ENCODE measurements at regions not wholly inside any gene's neighbourhood (a gene's known extent, or its start where the extent isn't known, plus 50 kb on each side); places are given as distances from the start of the nearest gene placed in this dataset.
"Not testable (repeated sequence)": the region's sequence is repeated elsewhere in the genome, so short reads cannot be mapped to it uniquely, and the experiment has no call there.

- Histone ChIP-seq H4K8ac (ENCODE audit: low read length) (no peak overlapping the region), H3K23ac (ENCODE audit: low read length in 2 of 2) (no peak overlapping the region), H2BK5ac (ENCODE audit: low read depth, low read length, poor library complexity, severe bottlenecking) (no peak overlapping the region), H3K79me1 (replicated peaks; ENCODE audit: low read length, poor library complexity, severe bottlenecking) (peaks cover 3% of the 10 kb centered on the region), H3K9ac (ENCODE audit: low read length) (no peak overlapping the region), H2AFZ (ENCODE audit: low read depth, low read length) (no peak overlapping the region), H3K4me2 (ENCODE audit: low read length, poor library complexity, severe bottlenecking) (no peak overlapping the region), H3K27me3 (ENCODE audit: control insufficient read depth in 1 of 2, insufficient read depth in 1 of 2, low read length in 2 of 2) (no peaks in the 10 kb centered on the region), H2BK15ac (ENCODE audit: low read depth, poor library complexity, severe bottlenecking) (no peak overlapping the region), H3K14ac (ENCODE audit: low read length in 2 of 2) (no peak overlapping the region), H3K4me1 (ENCODE audit: control insufficient read depth, insufficient read depth, low read depth, low read length) (peaks cover 20% of the 10 kb centered on the region), H2AK5ac (ENCODE audit: low read length, severe bottlenecking) (no peak overlapping the region), H4K91ac (ENCODE audit: low read length) (no peak overlapping the region), H3K4ac (ENCODE audit: low read depth in 1 of 2, low read length in 2 of 2) (no peak overlapping the region), H3K27ac (ENCODE audit: low read length, poor library complexity, severe bottlenecking) (no peak overlapping the region), H2BK120ac (ENCODE audit: low read depth, low read length) (no peak overlapping the region), H3K9me3 (ENCODE audit: control insufficient read depth, low read length) (no peaks in the 10 kb centered on the region), H3K4me3 (ENCODE audit: insufficient read depth in 1 of 2, low read depth in 1 of 2, low read length in 2 of 2) (no peak overlapping the region), H3K36me3 (ENCODE audit: control insufficient read depth in 1 of 2, insufficient read depth in 2 of 2, low read depth in 1 of 2, low read length in 2 of 2) (no peaks in the 10 kb centered on the region), H2BK12ac (ENCODE audit: low read length in 2 of 2) (no peak overlapping the region), H3K18ac (ENCODE audit: low read depth in 1 of 2, low read length in 2 of 2) (no peak overlapping the region)
- peak; percentile 76 for DNase-seq
- WGBS = 47% methylated on average over 6 of the region's 8 CpGs
Measured at GRCh38 chr17:64736804-64737492, 74.8 kb upstream of the SMURF2 start.

- Histone ChIP-seq H3K4me3 (ENCODE audit: insufficient read depth in 1 of 2, low read depth in 1 of 2, low read length in 2 of 2) (peak overlapping the region in 1 of 2 experiments; percentile 54), H3K23ac (ENCODE audit: low read length in 2 of 2) (no peak overlapping the region), H3K18ac (ENCODE audit: low read depth in 1 of 2, low read length in 2 of 2) (peak overlapping the region; percentile 80 to 97), H2BK5ac (ENCODE audit: low read depth, low read length, poor library complexity, severe bottlenecking) (no peak overlapping the region), H4K91ac (ENCODE audit: low read length) (peak overlapping the region; percentile 97), H3K9ac (ENCODE audit: low read length) (no peak overlapping the region), H3K9me3 (ENCODE audit: control insufficient read depth, low read length) (no peaks in the 10 kb centered on the region), H2BK12ac (ENCODE audit: low read length in 2 of 2) (peak overlapping the region; percentile 15 to 87), H3K36me3 (ENCODE audit: control insufficient read depth in 1 of 2, insufficient read depth in 2 of 2, low read depth in 1 of 2, low read length in 2 of 2) (no peaks in the 10 kb centered on the region), H3K4me2 (ENCODE audit: low read length, poor library complexity, severe bottlenecking) (no peak overlapping the region), H3K27ac (ENCODE audit: low read length, poor library complexity, severe bottlenecking) (peak overlapping the region; percentile 58), H2BK15ac (ENCODE audit: low read depth, poor library complexity, severe bottlenecking) (no peak overlapping the region), H3K4me1 (ENCODE audit: control insufficient read depth, insufficient read depth, low read depth, low read length) (peaks cover 10% of the 10 kb centered on the region), H4K8ac (ENCODE audit: low read length) (peak overlapping the region; percentile 92), H2BK120ac (ENCODE audit: low read depth, low read length) (peak overlapping the region; percentile 12), H3K27me3 (ENCODE audit: control insufficient read depth in 1 of 2, insufficient read depth in 1 of 2, low read length in 2 of 2) (no peaks in the 10 kb centered on the region), H2AFZ (ENCODE audit: low read depth, low read length) (no peak overlapping the region), H3K14ac (ENCODE audit: low read length in 2 of 2) (no peak overlapping the region), H2AK5ac (ENCODE audit: low read length, severe bottlenecking) (peak overlapping the region; percentile 78), H3K4ac (ENCODE audit: low read depth in 1 of 2, low read length in 2 of 2) (peak overlapping the region; percentile 19 to 73), H3K79me1 (replicated peaks; ENCODE audit: low read length, poor library complexity, severe bottlenecking) (peaks cover 2% of the 10 kb centered on the region)
- WGBS = 3% methylated on average over 10 of the region's 12 CpGs
- DNase-seq = peak; percentile 95
Measured at GRCh38 chr17:64732336-64733006, 70.4 kb upstream of the SMURF2 start.

GRCh38 chr17:64730023-64730422 lies 67.9 kb upstream of the SMURF2 start:
- not testable (repeated sequence) for H3K4me1 ChIP-seq (ENCODE audit: control insufficient read depth, insufficient read depth, low read depth, low read length); H3K4me2 ChIP-seq (ENCODE audit: low read length, poor library complexity, severe bottlenecking); H3K23ac ChIP-seq (ENCODE audit: low read length in 2 of 2); H3K4me3 ChIP-seq (ENCODE audit: insufficient read depth in 1 of 2, low read depth in 1 of 2, low read length in 2 of 2); H3K36me3 ChIP-seq (ENCODE audit: control insufficient read depth in 1 of 2, insufficient read depth in 2 of 2, low read depth in 1 of 2, low read length in 2 of 2); H3K27ac ChIP-seq (ENCODE audit: low read length, poor library complexity, severe bottlenecking); H2BK120ac ChIP-seq (ENCODE audit: low read depth, low read length); H3K27me3 ChIP-seq (ENCODE audit: control insufficient read depth in 1 of 2, insufficient read depth in 1 of 2, low read length in 2 of 2); H3K9me3 ChIP-seq (ENCODE audit: control insufficient read depth, low read length); H2AFZ ChIP-seq (ENCODE audit: low read depth, low read length); H3K79me1 ChIP-seq (replicated peaks; ENCODE audit: low read length, poor library complexity, severe bottlenecking); H3K9ac ChIP-seq (ENCODE audit: low read length); H2BK5ac ChIP-seq (ENCODE audit: low read depth, low read length, poor library complexity, severe bottlenecking); H3K14ac ChIP-seq (ENCODE audit: low read length in 2 of 2)
- peak; percentile 71 for DNase-seq
- Histone ChIP-seq H3K18ac (ENCODE audit: low read depth in 1 of 2, low read length in 2 of 2) (peak overlapping the region; percentile 37 to 67), H2BK12ac (ENCODE audit: low read length in 2 of 2) (peak overlapping the region; percentile 59 to 90), H3K4ac (ENCODE audit: low read depth in 1 of 2, low read length in 2 of 2) (peak overlapping the region in 1 of 2 experiments; percentile 29), H4K91ac (ENCODE audit: low read length) (peak overlapping the region; percentile 36), H2BK15ac (ENCODE audit: low read depth, poor library complexity, severe bottlenecking) (peak overlapping the region; percentile 44), H4K8ac (ENCODE audit: low read length) (peak overlapping the region; percentile 21), H2AK5ac (ENCODE audit: low read length, severe bottlenecking) (peak overlapping the region; percentile 1)
- 46% methylated on average over 5 of the region's 6 CpGs for WGBS

GRCh38 chr17:64729201-64729600 lies 67.1 kb upstream of the SMURF2 start:
- Histone ChIP-seq H2BK120ac (ENCODE audit: low read depth, low read length) (peak overlapping the region; percentile 49), H3K27me3 (ENCODE audit: control insufficient read depth in 1 of 2, insufficient read depth in 1 of 2, low read length in 2 of 2) (no peaks in the 10 kb centered on the region), H3K18ac (ENCODE audit: low read depth in 1 of 2, low read length in 2 of 2) (peak overlapping the region; percentile 46 to 77), H2BK15ac (ENCODE audit: low read depth, poor library complexity, severe bottlenecking) (peak overlapping the region; percentile 60), H3K9ac (ENCODE audit: low read length) (no peak overlapping the region), H3K14ac (ENCODE audit: low read length in 2 of 2) (peak overlapping the region in 1 of 2 experiments; percentile 35), H3K4me3 (ENCODE audit: insufficient read depth in 1 of 2, low read depth in 1 of 2, low read length in 2 of 2) (no peak overlapping the region), H3K36me3 (ENCODE audit: control insufficient read depth in 1 of 2, insufficient read depth in 2 of 2, low read depth in 1 of 2, low read length in 2 of 2) (no peaks in the 10 kb centered on the region), H3K79me1 (replicated peaks; ENCODE audit: low read length, poor library complexity, severe bottlenecking) (no peaks in the 10 kb centered on the region), H2AFZ (ENCODE audit: low read depth, low read length) (no peak overlapping the region), H3K4me2 (ENCODE audit: low read length, poor library complexity, severe bottlenecking) (no peak overlapping the region), H2BK12ac (ENCODE audit: low read length in 2 of 2) (peak overlapping the region; percentile 59 to 77), H3K9me3 (ENCODE audit: control insufficient read depth, low read length) (no peaks in the 10 kb centered on the region), H4K91ac (ENCODE audit: low read length) (peak overlapping the region; percentile 89), H3K23ac (ENCODE audit: low read length in 2 of 2) (no peak overlapping the region), H3K27ac (ENCODE audit: low read length, poor library complexity, severe bottlenecking) (no peak overlapping the region), H2AK5ac (ENCODE audit: low read length, severe bottlenecking) (no peak overlapping the region), H3K4ac (ENCODE audit: low read depth in 1 of 2, low read length in 2 of 2) (peak overlapping the region; percentile 67 to 79), H3K4me1 (ENCODE audit: control insufficient read depth, insufficient read depth, low read depth, low read length) (peaks cover 11% of the 10 kb centered on the region), H4K8ac (ENCODE audit: low read length) (no peak overlapping the region), H2BK5ac (ENCODE audit: low read depth, low read length, poor library complexity, severe bottlenecking) (no peak overlapping the region)
- DNase-seq = no peak
- 96% methylated on average over 7 of the region's 7 CpGs for WGBS
